K562 (cell line): ENCODE measurements at regions not wholly inside any gene's neighbourhood (a gene's known extent, or its start where the extent isn't known, plus 50 kb on each side); places are given as distances from the start of the nearest gene placed in this dataset.

ENCODE experiments used
- ESRRA ChIP-seq: fragments of 450-650 bp; IDR thresholded peaks from 2 replicates; pipeline ENCODE4 v1.6.1; 2014; ENCODE audit warnings: low read depth, mild to moderate bottlenecking, moderate library complexity, borderline replicate concordance
- GABPA ChIP-seq: fragments of 200-800 bp; sonication (Bioruptor generic); conservative IDR thresholded peaks from 2 replicates; pipeline ENCODE4 v1.6.1; 2016; ENCODE audit warnings: low read depth, missing genetic modification characterization, missing compliant biosample characterization
- JUNB ChIP-seq: fragments of 450-650 bp; formaldehyde crosslinking; conservative IDR thresholded peaks from 2 replicates; pipeline ENCODE4 v1.4.0; 2020; ENCODE audit warnings: mild to moderate bottlenecking
- TBL1XR1 ChIP-seq, 2 experiments: IDR thresholded peaks; 2 replicates each; pipeline ENCODE4 v1.6.1; 2012; ENCODE audit warnings: improper control_type of control experiment in 2 of 2, low read length in 2 of 2, mild to moderate bottlenecking in 1 of 2
- UBTF ChIP-seq, 2 experiments: IDR thresholded peaks; 2 replicates each; pipeline ENCODE4 v1.6.1; 2012; ENCODE audit warnings: improper control_type of control experiment in 2 of 2, low read depth in 2 of 2, low read length in 2 of 2, borderline replicate concordance in 1 of 2
- ZBTB40 ChIP-seq, 2 experiments: fragments of 450-650 bp in 1 of 2; sonication (generic) in 1 of 2; formaldehyde crosslinking in 1 of 2; IDR thresholded peaks; 2 replicates each; pipeline versions ENCODE4 v1.7.1 to v1.9.0; 2016 to 2022; ENCODE audit warnings: inconsistent platforms in 1 of 2, mild to moderate bottlenecking in 1 of 2, missing genetic modification reagents in 1 of 2
- ZNF239 ChIP-seq: fragments of 250-450 bp; sonication (Bioruptor Pico); IDR thresholded peaks from 2 replicates; pipeline ENCODE4 v1.4.0; 2020; ENCODE audit warnings: mild to moderate bottlenecking
- ZNF311 ChIP-seq: fragments of 250-450 bp; sonication (Bioruptor Pico); IDR thresholded peaks from 2 replicates; pipeline ENCODE4 v1.4.0; 2020; ENCODE audit warnings: mild to moderate bottlenecking, moderate library complexity
- ZSCAN29 ChIP-seq: fragments of 450-650 bp; IDR thresholded peaks from 2 replicates; pipeline ENCODE4 v1.6.1; 2017

GRCh38 chr4:134735901-134736300 is 534.3 kb upstream of the PABPC4L start:
- no peak for TF ChIP-seq ZNF311 (CRISPR knock-in tag)
- TF ChIP-seq JUNB (CRISPR knock-in tag) = no peak
- no peak for TF ChIP-seq GABPA (tag)
- no peak for TF ChIP-seq ZBTB40 (IDR thresholded peaks at IDR 0.05)
- TF ChIP-seq ZBTB40 (CRISPR knock-in tag; IDR thresholded peaks at IDR 0.05) = no peak
- no peak for TF ChIP-seq TBL1XR1 (IDR thresholded peaks at IDR 0.05; ENCODE audit: low read length in 2 of 2)
- TF ChIP-seq ESRRA = no peak
- TF ChIP-seq UBTF (IDR thresholded peaks at IDR 0.05; ENCODE audit: borderline replicate concordance in 1 of 2, low read depth in 2 of 2, low read length in 2 of 2) = no peak
- TF ChIP-seq ZNF239 = no peak
- TF ChIP-seq ZSCAN29 = no peak
